Stimulated activated CD4-positive, alpha-beta T cell treated with anti-CD3 and anti-CD28 coated beads, Interleukin-1b, Interleukin-23, amount 100 ng/mL, for 48 hours (primary cell): ENCODE measurements at regions not wholly inside any gene's neighbourhood (a gene's known extent, or its start where the extent isn't known, plus 50 kb on each side); places are given as distances from the start of the nearest gene placed in this dataset.
"Not testable (repeated sequence)": the region's sequence is repeated elsewhere in the genome, so short reads cannot be mapped to it uniquely, and the experiment has no call there.

Experiments used
- DNase-seq: peaks from one replicate; pipeline ENCODE4 v3.0.0-alpha.2; 2020

- no peak for DNase-seq
These were observed 71.1 kb downstream of the TRAM1L1 start for GRCh38 chr4:117014236-117014635.

DNA sequence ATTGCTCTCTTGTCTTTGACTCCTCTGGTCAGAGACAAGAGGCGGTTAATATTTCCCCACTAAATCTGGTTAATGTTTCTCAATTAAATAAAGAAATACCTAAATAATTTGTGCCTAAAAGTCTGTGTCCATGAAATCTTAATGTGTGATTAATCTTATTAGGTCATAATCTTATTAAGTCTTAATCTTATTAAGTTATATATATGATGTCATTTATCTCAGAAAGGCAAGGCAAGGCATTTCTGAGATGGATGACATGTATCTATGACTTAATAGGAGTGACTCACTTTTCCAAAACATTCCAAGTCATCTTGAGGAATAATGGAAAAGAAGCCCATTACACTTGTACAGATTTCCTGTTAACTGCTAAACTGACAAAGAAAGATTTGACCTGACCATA is 74.7 kb downstream of the TRAM1L1 start:
- no peak for DNase-seq

GRCh38 chr4:117001077-117001476 is 84.3 kb downstream of the TRAM1L1 start:
- no peak for DNase-seq

DNA sequence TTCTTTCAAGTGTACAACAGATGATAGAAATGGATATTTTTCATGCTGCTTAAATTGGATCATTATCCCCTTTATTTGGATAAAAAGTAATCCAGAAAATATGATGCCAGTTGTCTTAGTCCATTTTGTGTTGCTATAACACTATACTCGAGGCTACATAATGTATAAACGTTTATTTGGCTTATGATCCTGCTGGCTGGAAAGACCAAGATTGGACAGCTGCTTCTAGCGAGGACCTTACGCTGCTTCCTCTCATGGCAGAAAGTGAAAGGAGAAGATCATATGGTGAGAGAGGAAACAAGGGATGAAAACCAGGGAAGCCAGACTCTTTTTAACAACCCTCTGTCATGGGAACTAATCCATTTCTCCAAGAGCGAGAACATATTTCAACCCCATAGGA is 102.7 kb downstream of the TRAM1L1 start:
- no peak for DNase-seq

DNA sequence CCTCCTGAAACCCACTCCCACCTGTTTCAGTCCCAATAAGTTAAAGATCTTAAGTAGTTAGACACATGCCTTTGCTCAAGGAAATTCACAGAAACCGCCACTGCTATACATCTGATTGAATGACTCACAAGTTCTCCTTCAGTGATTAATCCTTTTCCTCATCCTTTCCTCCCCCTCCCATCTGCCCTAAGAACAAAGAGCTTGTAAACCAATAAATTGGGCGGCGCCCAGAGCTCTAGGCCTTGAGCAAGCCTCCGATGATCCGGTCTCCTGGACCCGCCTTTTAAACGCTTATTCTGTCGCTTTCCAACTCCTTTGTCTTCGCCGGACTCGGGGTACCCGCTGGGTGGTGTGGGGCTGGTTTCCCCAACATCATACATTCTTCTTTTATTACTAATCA is 104.9 kb downstream of the TRAM1L1 start:
- not testable (repeated sequence) for DNase-seq

DNA sequence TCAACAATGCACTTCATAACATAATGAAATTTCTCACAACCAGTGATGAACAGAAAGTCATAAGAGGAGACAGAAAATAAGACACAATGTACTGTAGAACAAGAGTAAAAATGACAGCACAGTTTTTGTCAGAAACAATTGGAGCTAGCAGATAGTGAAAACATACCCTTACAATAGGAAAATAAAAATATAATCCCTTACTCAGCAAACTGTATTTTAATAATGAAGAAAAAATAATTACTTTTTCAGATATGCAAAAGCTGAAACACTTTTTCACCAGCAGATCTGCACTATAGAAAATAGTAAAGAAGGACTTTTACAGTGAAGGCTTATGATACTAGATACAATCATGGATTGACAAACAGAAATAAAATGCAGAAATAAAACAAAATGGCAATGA is 126.3 kb downstream of the TRAM1L1 start:
- DNase-seq: no peak

GRCh38 chr4:116953947-116954346 is 131.4 kb downstream of the TRAM1L1 start:
- no peak for DNase-seq

DNA sequence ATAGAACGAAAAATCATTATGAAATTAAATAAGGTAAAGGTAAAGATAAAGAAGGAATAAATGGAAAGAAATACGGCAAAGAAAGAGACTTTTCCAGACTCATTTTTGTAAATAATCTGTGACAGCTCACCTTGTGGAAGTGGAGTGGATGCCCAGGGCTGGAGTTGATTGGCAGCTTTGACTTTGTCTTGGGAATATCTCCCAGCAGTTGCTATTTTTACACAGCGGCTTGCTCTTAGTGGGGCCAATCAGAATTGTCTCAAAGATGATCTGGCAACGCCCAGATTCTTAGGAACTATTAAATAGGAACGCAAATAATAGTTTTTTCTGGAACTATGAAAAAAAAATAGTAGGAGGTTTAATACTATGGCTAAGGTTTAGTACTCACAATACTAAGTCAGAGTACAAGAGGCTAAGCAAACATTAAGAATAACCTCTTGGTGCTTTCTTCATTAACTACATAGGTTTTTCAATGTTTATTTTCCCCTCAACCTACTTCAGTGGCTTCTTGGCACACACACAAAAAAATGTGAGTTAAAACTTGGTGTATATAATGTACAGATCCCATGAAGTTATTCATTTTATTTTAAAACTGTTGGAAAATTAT is 132.7 kb downstream of the TRAM1L1 start:
- DNase-seq: no peak

DNA sequence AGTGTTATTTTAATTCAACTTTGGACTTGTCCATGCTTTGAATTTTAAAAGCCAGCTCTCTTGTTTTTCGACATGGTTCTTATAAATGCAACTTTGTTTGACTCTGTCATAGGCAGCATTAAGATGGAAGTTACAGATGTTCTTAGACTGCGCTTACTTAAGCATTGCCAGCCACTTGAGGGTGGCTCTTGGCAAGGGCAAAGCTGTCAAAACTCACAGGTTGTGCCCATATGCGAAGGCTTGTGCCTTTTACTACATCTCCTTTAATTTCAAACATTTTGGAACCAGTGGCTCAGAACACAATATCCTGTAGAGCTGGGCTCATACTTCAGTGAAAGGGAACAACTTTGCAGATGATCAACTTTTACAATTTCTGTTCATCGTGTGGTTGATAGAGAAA is 135.5 kb downstream of the TRAM1L1 start:
- no peak for DNase-seq

DNA sequence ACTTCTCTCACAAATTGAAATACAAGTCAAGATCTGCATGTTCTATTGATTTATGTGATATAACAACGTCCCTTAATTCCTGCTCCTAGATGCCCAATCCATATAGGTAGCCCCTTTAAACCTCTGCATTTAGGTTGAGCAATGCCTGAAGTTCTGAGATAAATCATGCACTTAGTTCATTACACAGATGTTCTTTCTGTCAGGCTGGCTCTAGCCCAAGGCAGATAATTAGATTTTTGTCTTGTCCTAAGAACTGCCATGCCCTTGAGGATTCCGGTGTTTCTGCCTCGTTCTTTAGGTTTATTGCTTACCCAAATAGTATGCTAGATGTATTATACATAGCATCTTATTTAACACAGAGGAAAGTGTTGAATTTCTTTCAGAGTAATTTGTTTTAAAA is 143.1 kb downstream of the TRAM1L1 start:
- no peak for DNase-seq

- no peak for DNase-seq
These were observed 155.0 kb downstream of the TRAM1L1 start for GRCh38 chr4:116930329-116930728.

DNA sequence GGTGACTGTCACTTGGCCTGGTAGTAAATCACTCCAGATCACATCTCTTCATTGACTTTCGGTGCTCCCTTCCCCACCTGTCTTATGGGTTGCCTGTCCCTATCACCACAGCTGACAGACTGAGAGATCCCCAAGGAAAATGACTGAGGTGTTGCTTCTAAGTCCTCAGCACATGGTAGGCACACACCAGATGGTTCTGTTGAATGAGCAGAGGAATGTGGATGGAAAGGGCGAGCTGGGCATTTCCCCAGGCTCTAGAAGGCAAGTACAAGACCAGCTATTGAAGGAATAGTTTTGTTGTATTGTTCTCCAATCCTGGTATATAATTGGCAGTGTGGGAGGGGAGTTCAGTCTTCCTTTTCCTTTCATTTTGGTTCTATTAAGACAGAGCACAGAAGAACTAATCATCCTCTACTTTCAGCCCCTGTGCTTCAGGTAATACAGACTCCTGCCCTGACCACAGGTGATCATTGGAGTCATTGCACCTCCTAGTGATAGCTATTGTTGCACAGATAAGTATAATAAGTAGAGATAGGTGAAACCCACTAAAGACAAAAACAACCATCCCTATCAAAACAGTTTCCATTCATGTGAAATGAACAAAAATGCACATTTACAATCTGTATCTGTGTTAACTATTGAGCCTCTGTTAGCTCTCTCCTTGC is 158.6 kb downstream of the TRAM1L1 start:
- no peak for DNase-seq

GRCh38 chr4:116925900-116926457 is 159.4 kb downstream of the TRAM1L1 start:
- DNase-seq: no peak

- DNase-seq: no peak
These were observed 162.0 kb downstream of the TRAM1L1 start for GRCh38 chr4:116923389-116923788.

DNA sequence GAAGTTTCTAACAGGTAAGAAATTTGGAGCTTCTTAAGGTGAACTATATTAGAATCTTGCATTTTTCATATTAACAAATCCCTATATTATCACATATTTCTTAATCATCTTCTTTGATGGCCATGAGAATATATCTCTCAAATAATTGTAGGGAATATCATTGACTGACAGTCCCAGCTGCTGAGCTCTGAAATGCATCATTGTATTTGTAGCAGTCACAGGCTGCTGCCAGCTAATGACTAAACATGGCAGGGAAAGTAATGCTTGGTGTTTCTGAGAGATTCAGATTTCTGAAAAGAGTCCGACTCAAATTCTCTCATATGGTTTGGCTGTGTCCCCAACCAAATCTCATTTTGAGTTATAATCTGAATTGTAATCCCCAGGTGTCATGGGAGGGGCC is 171.9 kb downstream of the TRAM1L1 start:
- DNase-seq: no peak

GRCh38 chr4:116906758-116907157 is 178.6 kb downstream of the TRAM1L1 start:
- DNase-seq: no peak

DNA sequence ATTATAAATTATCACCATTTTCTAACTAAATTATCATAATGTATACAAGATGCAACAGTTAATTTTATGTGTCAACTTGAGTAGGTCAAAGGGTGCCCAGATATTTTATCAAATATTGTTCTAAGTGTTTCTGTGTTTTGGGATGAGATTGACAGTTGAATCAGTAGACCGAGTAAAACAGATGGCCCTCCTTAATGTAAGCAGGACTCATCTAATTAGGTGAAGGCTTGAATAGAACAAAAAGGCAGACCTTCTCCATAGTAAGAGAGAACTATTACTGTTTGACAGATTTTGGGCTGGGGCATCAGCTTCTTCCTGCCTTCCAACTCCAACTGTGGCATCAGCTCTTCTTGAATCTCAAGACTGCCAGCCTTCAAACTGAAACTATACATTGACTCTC is 185.8 kb downstream of the TRAM1L1 start:
- DNase-seq: no peak

GRCh38 chr4:116885579-116885978 is 199.8 kb downstream of the TRAM1L1 start:
- DNase-seq: no peak

DNA sequence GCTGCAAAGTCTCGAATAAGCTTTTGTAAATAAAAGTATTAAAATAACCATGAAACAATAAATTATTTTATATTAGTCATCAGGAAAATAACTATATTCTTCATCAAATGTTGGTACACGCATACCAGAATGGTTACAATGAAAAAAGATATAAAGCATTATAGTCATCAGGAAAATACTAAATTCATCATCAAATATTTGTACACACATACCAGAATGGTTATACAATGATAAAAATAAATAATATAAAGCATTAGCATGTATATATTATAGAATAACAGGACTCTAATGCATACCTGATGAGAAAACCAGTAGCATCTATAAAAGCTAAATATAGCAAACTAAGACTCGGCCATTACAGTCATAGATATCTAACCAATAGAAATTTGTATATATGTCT is 202.9 kb downstream of the TRAM1L1 start:
- no peak for DNase-seq

DNA sequence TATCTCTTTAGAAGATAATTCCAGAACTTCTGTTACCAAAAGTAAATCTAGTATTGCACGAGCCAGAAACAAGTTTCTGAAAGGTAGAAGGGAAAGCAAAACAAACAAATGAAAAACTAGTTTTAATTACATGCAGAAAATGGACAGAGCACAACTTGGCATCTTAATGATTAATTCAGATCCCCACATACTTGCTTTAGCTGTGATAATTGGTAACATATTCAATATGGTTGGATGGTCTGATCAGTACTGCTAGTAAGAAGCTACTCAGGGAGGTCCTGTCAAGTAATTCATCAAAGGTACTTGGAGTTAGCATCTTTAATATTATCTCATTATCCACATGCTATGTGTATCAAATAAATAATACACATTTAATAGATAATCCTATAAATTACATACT is 204.3 kb downstream of the TRAM1L1 start:
- DNase-seq: no peak

GRCh38 chr4:116880625-116881024 is 204.8 kb downstream of the TRAM1L1 start:
- DNase-seq: no peak

DNA sequence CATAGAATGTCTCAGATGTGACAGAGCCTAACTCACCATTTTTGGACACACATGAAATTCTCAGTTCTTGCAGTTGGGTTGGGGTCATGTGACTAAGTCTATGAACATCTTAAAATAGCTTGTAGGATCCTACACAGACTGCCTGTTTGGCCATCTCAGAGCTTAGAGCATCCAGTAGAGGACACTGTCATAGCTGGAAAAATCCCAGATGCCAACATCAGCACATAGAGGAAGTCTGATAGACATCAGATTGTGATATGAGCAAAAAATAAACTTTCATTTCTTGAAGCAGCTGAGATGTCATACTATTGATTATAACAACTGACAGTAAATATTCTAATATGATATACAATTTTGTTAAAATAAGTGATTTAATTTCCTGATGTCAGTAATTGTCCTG is 207.1 kb downstream of the TRAM1L1 start:
- no peak for DNase-seq

GRCh38 chr4:116877069-116877468 is 208.3 kb downstream of the TRAM1L1 start:
- no peak for DNase-seq

GRCh38 chr4:116872941-116873340 is 212.4 kb downstream of the TRAM1L1 start:
- no peak for DNase-seq

DNA sequence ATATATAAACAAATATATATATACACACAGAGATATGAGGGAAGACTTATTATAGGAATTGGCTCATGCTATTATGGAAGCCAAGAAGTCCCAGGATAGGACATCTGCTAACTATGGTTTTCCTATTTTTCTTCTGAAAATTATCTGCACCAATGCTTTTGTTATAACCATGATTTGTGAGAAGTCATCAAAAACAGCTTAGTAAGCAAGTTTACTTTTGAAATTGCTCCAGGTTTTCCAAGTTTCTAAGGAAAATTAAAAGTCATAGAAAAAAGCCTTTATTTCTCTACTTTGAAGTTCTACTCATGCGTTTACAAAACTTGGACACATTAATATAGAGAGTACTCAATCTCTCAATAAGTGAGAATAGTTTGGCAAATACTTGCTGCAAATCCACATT is 213.1 kb downstream of the TRAM1L1 start:
- DNase-seq: no peak
